ENCODE measurements at regions not wholly inside any gene's neighbourhood (a gene's known extent, or its start where the extent isn't known, plus 50 kb on each side); places are given as distances from the start of the nearest gene placed in this dataset.
"Not testable (repeated sequence)": the region's sequence is repeated elsewhere in the genome, so short reads cannot be mapped to it uniquely, and the experiment has no call there.

GRCh38 chr7:81433692-81434331 is 336.0 kb downstream of the HGF start:
- no peak for DNase-seq (ENCODE audit: low read depth, low spot score)

DNA sequence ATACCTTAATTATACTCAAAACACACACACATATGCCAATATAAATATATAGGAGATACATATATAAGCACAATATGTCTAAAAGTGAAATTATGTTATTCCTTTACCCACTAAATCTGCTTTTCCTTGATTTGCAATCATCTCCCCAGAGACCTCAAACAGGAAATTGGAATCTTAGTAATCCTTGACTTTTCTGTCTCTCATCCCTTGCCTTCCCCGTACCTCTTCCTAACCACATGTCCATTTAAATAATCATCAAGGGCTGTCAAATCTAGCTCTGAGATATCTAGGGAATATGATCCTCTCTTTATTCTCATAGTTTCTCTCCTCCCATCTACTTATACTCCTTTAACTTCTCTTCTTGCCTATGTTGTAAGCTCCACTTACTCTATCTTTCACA is 336.6 kb downstream of the HGF start:
- DNase-seq (ENCODE audit: low read depth, low spot score), result no peak

DNA sequence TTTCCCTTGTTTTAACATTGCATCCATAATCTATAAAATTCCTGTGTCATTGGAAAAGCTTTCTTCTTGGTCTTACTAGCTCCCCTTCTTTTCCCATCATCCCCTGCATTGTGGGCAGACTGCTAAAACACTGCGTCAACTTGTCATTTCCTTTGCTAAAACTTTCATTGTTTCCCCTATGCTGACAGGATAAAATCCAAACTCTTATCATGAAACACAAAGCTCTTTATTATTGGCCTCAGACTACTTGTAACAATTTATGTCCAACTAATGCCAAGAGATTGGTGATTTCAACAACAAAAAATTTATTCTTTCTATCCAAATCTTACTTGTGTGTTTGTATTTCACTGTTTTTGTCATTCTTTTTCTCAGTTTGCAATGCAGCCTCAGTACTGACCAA is 339.1 kb downstream of the HGF start:
- peak; percentile 34 for DNase-seq (ENCODE audit: low read depth, low spot score)

GRCh38 chr7:81430150-81430549 is 339.7 kb downstream of the HGF start:
- DNase-seq (ENCODE audit: low read depth, low spot score), result no peak

- DNase-seq (ENCODE audit: low read depth, low spot score), result no peak
Measured at GRCh38 chr7:81427461-81427860, 342.4 kb downstream of the HGF start.

GRCh38 chr7:81420526-81421226 is 349.2 kb downstream of the HGF start:
- DNase-seq (ENCODE audit: low read depth, low spot score), result peak; percentile 12

- no peak for DNase-seq (ENCODE audit: low read depth, low spot score)
Measured at GRCh38 chr7:81419731-81420130, 350.1 kb downstream of the HGF start.

- no peak for DNase-seq (ENCODE audit: low read depth, low spot score)
Measured at GRCh38 chr7:81416659-81417058, 353.2 kb downstream of the HGF start.

DNA sequence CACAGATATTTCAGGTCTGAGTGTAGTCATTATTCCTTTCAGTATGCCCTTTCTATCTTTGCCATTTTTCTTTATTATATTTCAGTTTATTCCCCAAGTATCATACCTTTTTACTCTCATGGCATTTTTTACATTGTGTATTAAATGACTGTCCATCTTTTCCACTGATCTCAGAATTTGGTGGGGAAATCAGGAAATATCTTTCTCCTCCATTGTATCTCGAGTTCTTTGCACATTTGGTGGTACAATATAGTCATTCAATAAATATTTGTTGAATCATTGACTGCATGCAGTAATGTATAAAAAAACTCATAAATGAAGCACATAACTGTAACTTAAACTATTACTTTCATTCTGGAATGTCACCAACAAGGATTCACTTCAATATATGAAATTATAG is 354.7 kb downstream of the HGF start:
- DNase-seq (ENCODE audit: low read depth, low spot score), result no peak

DNA sequence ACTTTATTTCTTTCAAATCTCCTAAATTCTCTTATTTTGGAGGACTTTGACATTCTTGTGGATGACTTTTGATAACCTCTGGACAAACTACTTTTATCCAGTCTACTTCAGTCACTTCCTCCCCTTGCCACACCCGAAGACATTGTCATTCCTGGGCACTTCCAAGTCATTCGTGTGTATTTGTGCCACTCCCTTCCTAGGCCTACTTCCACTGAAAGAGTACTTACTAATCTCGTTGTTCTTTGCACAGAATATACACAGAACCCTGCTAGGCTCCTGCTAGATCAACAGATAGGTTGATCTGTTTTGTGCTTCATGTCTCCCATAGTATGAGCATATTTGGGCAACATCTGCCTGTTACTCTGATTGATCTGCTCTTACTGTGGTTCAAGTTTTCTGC is 355.4 kb downstream of the HGF start:
- no peak for DNase-seq (ENCODE audit: low read depth, low spot score)

DNA sequence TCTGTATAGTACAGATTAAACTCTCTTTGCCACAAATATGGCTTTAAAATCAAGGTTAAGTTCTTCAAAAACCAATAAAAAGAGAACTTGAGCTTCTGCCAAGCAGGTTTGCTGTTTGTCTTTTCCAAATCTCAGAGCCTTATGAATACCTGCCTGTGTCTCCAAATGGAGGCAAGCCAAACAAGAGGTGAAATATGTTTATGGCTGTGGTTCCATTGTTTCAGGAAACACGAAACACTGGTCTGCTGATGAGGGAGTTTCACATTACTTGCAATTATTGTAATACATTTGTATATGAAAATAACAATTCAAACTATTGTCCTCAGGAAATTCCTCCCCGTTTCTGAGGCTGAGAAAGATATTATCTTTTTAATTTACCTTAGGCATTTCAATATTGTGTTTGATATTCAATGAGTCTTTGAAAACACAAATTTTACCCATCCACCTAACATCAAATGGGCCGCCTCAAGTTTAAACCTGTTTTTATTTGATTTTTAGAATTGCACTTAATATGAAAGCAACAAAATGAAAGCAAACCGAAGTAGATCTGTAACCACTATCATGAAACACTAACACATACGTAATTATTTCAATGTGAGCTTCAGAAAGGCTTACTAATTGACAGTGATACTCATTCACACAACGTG is 359.3 kb downstream of the HGF start:
- no peak for DNase-seq (ENCODE audit: low read depth, low spot score)

DNA sequence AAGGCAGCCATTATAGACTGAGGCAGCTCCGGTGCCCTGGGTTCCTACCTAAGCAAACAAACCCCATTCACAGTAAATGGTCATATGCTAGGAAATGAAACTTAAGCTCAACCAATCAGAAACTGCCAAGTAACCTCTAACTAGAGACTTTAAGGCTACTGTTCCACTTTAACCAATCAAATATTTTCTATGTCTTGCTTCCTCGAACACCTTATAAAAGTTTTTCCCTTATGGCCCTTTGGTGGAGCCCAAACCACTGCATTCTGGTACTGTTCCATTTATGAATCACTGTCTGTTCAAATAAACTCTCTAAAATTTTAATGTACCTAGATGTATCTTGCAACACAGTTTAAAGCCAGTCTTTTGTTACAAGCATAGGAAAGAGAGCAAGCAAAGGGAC is 361.1 kb downstream of the HGF start:
- no peak for DNase-seq (ENCODE audit: low read depth, low spot score)

- no peak for DNase-seq (ENCODE audit: low read depth, low spot score)
Measured at GRCh38 chr7:81407094-81407493, 362.8 kb downstream of the HGF start.

DNA sequence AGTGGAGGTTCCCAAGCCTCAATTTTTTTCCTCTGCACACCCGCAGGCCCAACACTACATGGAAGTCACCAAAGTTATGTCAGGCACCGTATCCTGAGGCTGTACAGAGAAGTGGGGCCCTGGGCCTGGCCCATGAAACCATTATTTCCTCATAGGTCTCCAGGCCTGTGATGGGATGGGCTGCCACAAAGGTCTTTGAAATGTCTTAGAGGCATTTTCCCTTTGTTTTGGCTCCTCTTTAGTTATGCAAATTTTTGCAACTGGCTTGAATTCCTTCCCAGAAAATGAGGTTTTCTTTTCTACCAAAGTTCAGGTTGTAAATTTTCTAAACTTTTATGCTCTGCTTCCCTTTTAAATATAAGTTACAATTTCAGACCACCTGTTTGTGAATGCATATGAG is 365.2 kb downstream of the HGF start:
- no peak for DNase-seq (ENCODE audit: low read depth, low spot score)

- DNase-seq (ENCODE audit: low read depth, low spot score), result peak; percentile 38
Measured at GRCh38 chr7:81402227-81402626, 367.6 kb downstream of the HGF start.

DNA sequence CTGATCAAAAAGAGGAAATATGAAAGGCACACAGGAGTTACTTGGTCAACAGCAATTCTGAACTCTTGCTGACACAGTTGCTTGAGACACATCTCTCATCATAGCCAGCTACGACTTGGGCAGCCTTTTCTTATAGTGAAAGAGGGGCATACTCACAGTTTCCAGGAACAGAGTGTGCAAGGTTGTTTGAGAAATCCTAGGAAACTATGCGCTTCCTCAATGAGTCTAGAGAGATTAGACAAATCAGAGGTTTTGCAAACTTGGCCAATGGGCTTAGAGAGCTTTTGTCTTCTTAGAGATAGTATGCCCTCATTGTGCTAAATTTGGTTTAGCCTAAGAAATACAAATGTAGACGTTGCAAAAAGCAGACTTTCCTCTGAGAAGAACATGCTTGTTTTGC is 370.4 kb downstream of the HGF start:
- no peak for DNase-seq (ENCODE audit: low read depth, low spot score)

DNA sequence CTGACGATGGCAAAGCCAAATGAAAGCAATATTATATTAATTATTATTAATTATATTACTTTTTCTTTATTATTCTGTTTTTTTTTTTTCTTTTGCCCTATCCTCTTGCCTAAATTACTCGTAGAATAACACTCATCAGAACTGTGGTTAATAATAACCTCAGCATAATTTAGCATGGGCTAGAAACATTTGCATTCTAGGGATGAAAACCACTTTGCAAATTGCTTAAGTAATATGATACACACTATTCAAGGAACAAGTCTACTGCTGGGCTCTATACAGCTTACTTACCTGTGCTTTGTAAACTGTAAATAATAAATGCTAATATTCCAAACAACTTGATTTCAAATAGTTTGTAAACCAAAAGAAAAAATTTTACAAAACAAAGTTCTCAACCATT is 375.8 kb downstream of the HGF start:
- no peak for DNase-seq (ENCODE audit: low read depth, low spot score)

DNA sequence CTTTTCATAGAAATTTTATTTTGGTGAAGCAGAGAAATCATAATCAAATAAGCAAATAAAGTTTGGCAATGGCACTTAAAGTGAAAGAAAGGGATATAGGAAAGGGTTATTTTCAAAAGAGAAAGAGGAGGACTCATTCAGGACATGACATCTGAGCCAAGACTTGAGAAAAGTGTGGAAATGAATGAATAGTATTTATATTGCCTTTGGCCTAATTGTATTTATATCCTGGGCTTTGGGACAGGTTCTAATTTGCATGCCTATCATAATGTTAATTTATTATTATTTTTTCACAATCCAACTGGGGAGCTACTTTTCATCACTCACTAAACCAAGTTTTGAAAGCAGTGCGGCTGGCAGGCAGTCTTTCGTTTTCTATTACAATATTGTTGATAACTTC is 376.8 kb downstream of the HGF start:
- DNase-seq (ENCODE audit: low read depth, low spot score), result no peak

- no peak for DNase-seq (ENCODE audit: low read depth, low spot score)
Measured at GRCh38 chr7:81385370-81385769, 384.5 kb downstream of the HGF start.

DNA sequence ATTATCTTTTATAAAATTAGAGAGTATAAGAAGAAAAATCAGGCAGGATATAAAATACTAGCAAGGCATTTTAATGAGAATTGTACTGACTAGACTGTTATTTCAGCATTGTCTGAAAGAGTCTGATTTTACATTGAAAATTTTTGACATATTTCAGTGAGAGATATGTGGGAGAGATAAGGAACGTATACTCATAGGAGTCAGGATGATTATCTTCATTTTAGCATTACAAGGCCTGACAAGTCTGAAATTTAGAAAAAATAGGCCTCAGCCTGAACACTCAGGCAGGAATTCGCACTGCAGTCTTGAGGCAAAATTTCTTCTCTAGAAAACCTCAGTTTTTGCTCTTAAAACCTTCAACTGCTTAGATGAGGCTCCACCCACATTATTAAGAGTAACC is 386.0 kb downstream of the HGF start:
- DNase-seq (ENCODE audit: low read depth, low spot score), result no peak

DNA sequence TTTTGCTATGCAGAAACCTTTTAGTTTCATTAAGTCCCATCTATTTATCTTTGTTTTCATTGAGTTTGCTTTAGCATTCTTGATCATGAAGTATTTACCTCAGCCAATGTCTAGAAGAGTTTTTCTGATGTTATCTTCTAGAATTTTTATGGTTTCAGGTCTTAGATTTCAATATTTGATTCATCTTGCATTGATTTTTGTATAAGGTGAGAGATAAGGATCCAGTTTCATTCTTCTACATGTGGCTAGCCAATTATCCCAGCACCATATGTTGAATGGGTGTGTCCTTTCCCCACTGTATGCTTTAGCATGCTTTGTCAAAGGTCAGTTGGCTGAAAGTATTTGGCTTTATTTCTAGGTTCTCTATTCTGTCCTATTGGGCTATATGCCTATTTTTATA is 395.2 kb downstream of the HGF start:
- DNase-seq (ENCODE audit: low read depth, low spot score), result not testable (repeated sequence)

DNA sequence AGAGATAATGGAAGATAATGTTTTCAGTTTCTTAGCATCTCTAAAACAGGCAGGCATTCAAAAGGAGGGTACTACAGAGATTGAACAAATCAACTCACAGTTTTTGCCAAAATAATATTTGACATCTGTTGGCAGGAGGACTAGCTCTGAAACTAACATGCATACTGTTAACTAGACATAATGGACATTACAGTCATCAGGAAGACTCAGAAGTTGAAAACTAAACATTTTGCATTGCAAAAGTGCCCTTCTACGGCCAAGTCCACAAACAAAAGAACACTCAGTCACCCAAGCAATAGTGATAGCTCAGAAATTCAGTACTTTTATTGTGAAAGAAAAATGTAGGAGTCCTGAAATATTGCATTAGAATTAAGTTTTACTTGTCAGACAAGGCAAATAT is 399.0 kb downstream of the HGF start:
- no peak for DNase-seq (ENCODE audit: low read depth, low spot score)

DNA sequence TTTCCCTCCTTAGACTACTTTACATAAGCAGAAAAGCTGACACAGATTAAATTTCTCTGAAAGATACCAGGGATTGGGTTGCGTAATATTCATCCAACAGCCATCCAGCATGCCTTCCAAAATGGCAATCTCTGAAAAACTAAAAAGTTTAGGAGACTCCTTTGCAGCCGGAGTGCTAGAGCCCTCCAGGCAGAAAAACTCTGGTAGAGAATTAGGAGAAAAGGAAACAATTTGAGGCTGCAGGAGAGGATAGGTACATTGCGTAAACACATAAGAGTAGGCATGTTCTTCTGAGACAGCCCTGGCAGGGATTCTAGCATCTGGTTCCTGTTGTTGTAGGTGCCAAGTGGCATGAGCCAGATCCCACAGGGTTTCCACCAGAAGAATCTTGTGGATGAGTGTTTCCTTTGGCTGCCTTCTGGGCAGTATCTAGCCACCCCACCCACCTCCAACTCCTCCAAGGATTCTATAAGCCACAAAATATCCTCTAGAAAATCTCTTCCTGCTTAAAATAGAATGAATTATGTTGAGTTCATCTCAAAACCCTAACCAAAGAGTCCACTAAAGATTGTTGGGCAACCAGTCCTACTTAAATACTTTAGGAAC is 402.4 kb downstream of the HGF start:
- DNase-seq (ENCODE audit: low read depth, low spot score), result peak; percentile 5
